ENCODE measurements at regions not wholly inside any gene's neighbourhood (a gene's known extent, or its start where the extent isn't known, plus 50 kb on each side); places are given as distances from the start of the nearest gene placed in this dataset.

DNA sequence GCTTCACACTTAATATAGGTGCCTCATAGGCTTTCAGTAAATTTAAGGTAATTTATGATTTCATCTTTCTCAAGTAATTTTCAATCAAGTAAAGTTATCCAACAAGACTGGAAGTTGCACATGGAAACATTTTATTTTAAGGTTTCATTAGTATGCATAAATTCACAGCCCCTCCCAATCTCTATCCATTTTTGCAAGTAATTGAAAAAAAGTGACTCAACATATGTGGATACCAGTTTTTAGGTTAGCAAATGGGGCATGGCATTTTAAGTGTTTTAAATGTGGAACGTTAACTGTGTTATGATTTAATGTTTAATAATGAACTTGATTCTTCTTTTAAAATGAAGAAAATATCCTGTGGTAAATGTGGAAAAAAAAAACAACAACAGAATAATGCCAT, 532.8 kb downstream of the FOXG1 start:
- no peak overlapping the region for H3K27ac ChIP-seq (replicated peaks)
- DNase-seq (ENCODE audit: low read depth in 1 of 2, low spot score in 1 of 2): no peak
- no peaks in the 10 kb centered on the region for H3K27me3 ChIP-seq (ENCODE audit: insufficient read depth, poor library complexity, severe bottlenecking)
- no peak for TF ChIP-seq POLR2AphosphoS5 (IDR thresholded peaks at IDR 0.05; ENCODE audit: low read depth)
- TF ChIP-seq GABPA (IDR thresholded peaks at IDR 0.05; ENCODE audit: low read depth): no peak
- TF ChIP-seq, protein P1, sequence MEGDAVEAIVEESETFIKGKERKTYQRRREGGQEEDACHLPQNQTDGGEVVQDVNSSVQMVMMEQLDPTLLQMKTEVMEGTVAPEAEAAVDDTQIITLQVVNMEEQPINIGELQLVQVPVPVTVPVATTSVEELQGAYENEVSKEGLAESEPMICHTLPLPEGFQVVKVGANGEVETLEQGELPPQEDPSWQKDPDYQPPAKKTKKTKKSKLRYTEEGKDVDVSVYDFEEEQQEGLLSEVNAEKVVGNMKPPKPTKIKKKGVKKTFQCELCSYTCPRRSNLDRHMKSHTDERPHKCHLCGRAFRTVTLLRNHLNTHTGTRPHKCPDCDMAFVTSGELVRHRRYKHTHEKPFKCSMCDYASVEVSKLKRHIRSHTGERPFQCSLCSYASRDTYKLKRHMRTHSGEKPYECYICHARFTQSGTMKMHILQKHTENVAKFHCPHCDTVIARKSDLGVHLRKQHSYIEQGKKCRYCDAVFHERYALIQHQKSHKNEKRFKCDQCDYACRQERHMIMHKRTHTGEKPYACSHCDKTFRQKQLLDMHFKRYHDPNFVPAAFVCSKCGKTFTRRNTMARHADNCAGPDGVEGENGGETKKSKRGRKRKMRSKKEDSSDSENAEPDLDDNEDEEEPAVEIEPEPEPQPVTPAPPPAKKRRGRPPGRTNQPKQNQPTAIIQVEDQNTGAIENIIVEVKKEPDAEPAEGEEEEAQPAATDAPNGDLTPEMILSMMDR (IDR thresholded peaks at IDR 0.05; ENCODE audit: insufficient read depth, low read length): no peak
- TF ChIP-seq, protein P2, sequence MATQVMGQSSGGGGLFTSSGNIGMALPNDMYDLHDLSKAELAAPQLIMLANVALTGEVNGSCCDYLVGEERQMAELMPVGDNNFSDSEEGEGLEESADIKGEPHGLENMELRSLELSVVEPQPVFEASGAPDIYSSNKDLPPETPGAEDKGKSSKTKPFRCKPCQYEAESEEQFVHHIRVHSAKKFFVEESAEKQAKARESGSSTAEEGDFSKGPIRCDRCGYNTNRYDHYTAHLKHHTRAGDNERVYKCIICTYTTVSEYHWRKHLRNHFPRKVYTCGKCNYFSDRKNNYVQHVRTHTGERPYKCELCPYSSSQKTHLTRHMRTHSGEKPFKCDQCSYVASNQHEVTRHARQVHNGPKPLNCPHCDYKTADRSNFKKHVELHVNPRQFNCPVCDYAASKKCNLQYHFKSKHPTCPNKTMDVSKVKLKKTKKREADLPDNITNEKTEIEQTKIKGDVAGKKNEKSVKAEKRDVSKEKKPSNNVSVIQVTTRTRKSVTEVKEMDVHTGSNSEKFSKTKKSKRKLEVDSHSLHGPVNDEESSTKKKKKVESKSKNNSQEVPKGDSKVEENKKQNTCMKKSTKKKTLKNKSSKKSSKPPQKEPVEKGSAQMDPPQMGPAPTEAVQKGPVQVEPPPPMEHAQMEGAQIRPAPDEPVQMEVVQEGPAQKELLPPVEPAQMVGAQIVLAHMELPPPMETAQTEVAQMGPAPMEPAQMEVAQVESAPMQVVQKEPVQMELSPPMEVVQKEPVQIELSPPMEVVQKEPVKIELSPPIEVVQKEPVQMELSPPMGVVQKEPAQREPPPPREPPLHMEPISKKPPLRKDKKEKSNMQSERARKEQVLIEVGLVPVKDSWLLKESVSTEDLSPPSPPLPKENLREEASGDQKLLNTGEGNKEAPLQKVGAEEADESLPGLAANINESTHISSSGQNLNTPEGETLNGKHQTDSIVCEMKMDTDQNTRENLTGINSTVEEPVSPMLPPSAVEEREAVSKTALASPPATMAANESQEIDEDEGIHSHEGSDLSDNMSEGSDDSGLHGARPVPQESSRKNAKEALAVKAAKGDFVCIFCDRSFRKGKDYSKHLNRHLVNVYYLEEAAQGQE (IDR thresholded peaks at IDR 0.05; ENCODE audit: insufficient replicate concordance, low read depth): no peak
- TF ChIP-seq SPI1 (IDR thresholded peaks at IDR 0.05; ENCODE audit: borderline replicate concordance, low read depth): no peak
- no peak overlapping the region for H3K4me3 ChIP-seq (replicated peaks; ENCODE audit: insufficient read depth, low read length)

DNA sequence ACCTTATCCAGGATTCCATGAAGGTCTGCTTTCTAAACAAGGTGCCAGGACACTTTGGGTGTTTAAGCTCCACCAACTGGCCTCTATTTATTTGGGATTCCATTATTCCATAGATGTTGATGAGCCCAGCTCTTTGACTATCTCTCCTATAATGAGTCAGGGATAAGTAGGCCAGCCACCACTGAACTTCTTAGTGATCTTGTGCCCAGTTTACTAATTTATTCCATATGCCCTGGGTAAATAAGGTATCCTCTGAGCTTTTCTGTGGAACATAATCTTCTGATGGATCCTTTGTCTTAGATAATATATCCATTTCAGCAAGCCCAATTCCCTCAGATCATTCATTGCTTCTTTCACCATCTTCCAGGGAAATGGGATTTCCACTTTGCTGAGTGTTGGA, 535.0 kb downstream of the FOXG1 start:
- no peak overlapping the region for H3K4me3 ChIP-seq (replicated peaks; ENCODE audit: insufficient read depth, low read length)
- no peak for DNase-seq (ENCODE audit: low read depth in 1 of 2, low spot score in 1 of 2)
- H3K27ac ChIP-seq (replicated peaks): no peak overlapping the region
- H3K27me3 ChIP-seq (ENCODE audit: insufficient read depth, poor library complexity, severe bottlenecking): no peaks in the 10 kb centered on the region
- no peak for TF ChIP-seq SPI1 (IDR thresholded peaks at IDR 0.05; ENCODE audit: borderline replicate concordance, low read depth)
- TF ChIP-seq, protein P2 (IDR thresholded peaks at IDR 0.05; ENCODE audit: insufficient replicate concordance, low read depth): no peak
- no peak for TF ChIP-seq GABPA (IDR thresholded peaks at IDR 0.05; ENCODE audit: low read depth)
- TF ChIP-seq POLR2AphosphoS5 (IDR thresholded peaks at IDR 0.05; ENCODE audit: low read depth): no peak
- TF ChIP-seq, protein P1 (IDR thresholded peaks at IDR 0.05; ENCODE audit: insufficient read depth, low read length): no peak

DNA sequence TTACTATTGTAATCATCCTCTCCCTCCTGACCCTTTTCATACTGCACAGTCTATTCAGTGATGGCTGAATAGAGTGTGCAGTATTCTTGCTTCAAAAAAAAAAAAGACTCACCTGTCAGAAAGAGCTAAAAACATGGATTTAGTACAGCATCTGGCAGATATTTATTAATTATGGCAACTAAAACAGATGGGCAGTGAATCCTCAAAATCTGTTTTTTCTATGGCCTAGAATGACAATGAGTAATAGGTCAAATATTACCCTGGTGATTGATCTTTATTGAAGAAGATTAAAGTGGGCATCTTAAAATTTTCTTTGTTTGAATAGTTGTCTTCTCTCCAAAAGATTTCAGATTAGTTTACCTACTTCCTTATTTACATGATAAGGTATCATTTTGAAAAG, 543.6 kb downstream of the FOXG1 start:
- H3K4me3 ChIP-seq (replicated peaks; ENCODE audit: insufficient read depth, low read length): no peak overlapping the region

More for the DNA sequence above, 543.6 kb downstream of the FOXG1 start:
- TF ChIP-seq SPI1 (IDR thresholded peaks at IDR 0.05; ENCODE audit: borderline replicate concordance, low read depth): no peak
- TF ChIP-seq, protein P1 (IDR thresholded peaks at IDR 0.05; ENCODE audit: insufficient read depth, low read length): no peak
- TF ChIP-seq, protein P2 (IDR thresholded peaks at IDR 0.05; ENCODE audit: insufficient replicate concordance, low read depth): no peak
- Histone ChIP-seq H3K27me3 (ENCODE audit: insufficient read depth, poor library complexity, severe bottlenecking) (no peaks in the 10 kb centered on the region), H3K27ac (replicated peaks) (no peak overlapping the region)
- no peak for DNase-seq (ENCODE audit: low read depth in 1 of 2, low spot score in 1 of 2)
